NCI-H510A (cell line): ENCODE measurements at regions not wholly inside any gene's neighbourhood (a gene's known extent, or its start where the extent isn't known, plus 50 kb on each side); places are given as distances from the start of the nearest gene placed in this dataset.
"Not testable (repeated sequence)": the region's sequence is repeated elsewhere in the genome, so short reads cannot be mapped to it uniquely, and the experiment has no call there.

Experiments used
- DNase-seq: peaks from one replicate; lab custom pipeline; 2025; lab: John Stamatoyannopoulos, UW

GRCh38 chr1:218494449-218494852 is 149.3 kb downstream of the TGFB2 start:
- DNase-seq = no peak

- DNase-seq = no peak
Measured at GRCh38 chr1:218495931-218496330, 150.8 kb downstream of the TGFB2 start.

GRCh38 chr1:218496561-218496960 is 151.4 kb downstream of the TGFB2 start:
- no peak for DNase-seq

GRCh38 chr1:218498056-218498938 is 153.2 kb downstream of the TGFB2 start:
- DNase-seq = no peak

- DNase-seq = no peak
Measured at GRCh38 chr1:218499011-218499691, 154.0 kb downstream of the TGFB2 start.

- no peak for DNase-seq
Measured at GRCh38 chr1:218499911-218500310, 154.8 kb downstream of the TGFB2 start.

- no peak for DNase-seq
Measured at GRCh38 chr1:218501161-218501560, 156.0 kb downstream of the TGFB2 start.

- no peak for DNase-seq
Measured at GRCh38 chr1:218502383-218502782, 157.2 kb downstream of the TGFB2 start.

GRCh38 chr1:218503102-218503501 is 158.0 kb downstream of the TGFB2 start:
- DNase-seq = no peak

GRCh38 chr1:218507355-218508002 is 162.3 kb downstream of the TGFB2 start:
- DNase-seq = no peak

- no peak for DNase-seq
Measured at GRCh38 chr1:218510153-218510772, 165.1 kb downstream of the TGFB2 start.

- DNase-seq = no peak
Measured at GRCh38 chr1:218513328-218513727, 168.2 kb downstream of the TGFB2 start.

GRCh38 chr1:218514689-218515088 is 169.6 kb downstream of the TGFB2 start:
- no peak for DNase-seq

- no peak for DNase-seq
Measured at GRCh38 chr1:218516526-218516925, 171.4 kb downstream of the TGFB2 start.

- no peak for DNase-seq
Measured at GRCh38 chr1:218517459-218517858, 172.3 kb downstream of the TGFB2 start.

GRCh38 chr1:218518216-218518740 is 173.1 kb downstream of the TGFB2 start:
- no peak for DNase-seq

- not testable (repeated sequence) for DNase-seq
Measured at GRCh38 chr1:218520646-218521045, 175.5 kb downstream of the TGFB2 start.

- DNase-seq = no peak
Measured at GRCh38 chr1:218521414-218522169, 176.5 kb downstream of the TGFB2 start.

- DNase-seq = no peak
Measured at GRCh38 chr1:218524526-218524925, 179.4 kb downstream of the TGFB2 start.

GRCh38 chr1:218525031-218525430 is 179.9 kb downstream of the TGFB2 start:
- no peak for DNase-seq

- no peak for DNase-seq
Measured at GRCh38 chr1:218525451-218526197, 180.5 kb downstream of the TGFB2 start.
